GM19438 (cell line): ENCODE measurements at regions not wholly inside any gene's neighbourhood (a gene's known extent, or its start where the extent isn't known, plus 50 kb on each side); places are given as distances from the start of the nearest gene placed in this dataset.

Experiments used
- ATAC-seq: cut with Tn5 transposase; IDR thresholded peaks from one replicate; pipeline ENCODE4 v1.9.1; 2021; ENCODE audit warnings: low read depth; ENCODE audit not compliant: unreplicated experiment

DNA sequence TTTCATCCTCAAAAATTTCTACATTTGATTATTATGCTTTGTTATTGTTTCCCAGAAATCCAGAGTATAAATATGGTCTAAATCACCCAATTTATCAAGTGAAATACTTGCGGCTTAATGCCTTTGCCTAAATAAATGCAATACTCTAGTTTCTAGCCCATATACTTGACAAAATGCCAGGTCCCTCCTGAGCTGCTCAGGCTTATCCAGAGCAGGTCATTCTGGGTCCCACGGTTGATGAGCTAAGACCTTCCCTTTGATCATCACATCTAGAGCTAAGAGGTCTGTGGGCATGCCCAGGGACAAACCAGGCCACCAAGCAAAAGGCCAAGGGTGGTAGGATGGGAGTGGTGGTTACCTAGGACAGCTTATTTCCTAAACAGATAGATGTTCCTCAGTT is 180.1 kb downstream of the SMIM20 start:
- no peak for ATAC-seq

DNA sequence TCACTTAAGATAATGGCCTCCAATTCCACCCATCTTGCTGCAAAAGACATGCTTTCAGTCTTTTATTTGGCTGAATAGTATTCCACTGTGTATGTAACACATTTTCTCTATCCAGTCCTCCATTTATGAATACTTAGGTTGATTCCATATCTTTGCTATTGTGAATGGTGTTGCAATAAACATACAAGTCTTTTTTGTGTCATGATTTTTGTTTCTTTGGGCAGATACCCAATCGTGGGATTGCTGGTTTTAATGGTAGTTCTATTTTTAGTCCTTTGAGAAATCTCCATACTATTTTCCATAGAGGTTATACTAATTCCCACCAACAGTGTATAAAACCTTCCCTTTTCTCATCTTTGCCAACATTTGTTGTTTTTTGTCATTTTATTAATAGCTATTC is 180.9 kb downstream of the SMIM20 start:
- no peak for ATAC-seq

DNA sequence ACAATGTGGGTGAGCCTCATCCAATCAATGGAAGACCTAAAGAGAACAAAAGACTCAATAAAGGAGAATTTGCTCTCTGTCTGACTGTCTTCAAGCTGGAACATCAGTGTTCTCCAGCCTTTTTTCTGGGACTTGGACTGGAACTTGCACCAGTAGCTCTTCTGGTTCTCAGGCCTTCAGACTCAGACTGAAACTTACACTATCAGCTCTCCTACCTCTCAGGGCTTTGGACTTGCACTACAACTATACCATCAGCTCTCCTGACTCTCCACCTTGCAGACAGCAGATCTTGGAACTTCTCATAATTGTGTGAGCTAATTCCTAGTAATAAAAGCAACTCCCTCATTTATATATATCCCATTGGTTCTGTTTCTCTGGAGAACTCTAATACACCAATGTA is 185.9 kb downstream of the SMIM20 start:
- no peak for ATAC-seq

DNA sequence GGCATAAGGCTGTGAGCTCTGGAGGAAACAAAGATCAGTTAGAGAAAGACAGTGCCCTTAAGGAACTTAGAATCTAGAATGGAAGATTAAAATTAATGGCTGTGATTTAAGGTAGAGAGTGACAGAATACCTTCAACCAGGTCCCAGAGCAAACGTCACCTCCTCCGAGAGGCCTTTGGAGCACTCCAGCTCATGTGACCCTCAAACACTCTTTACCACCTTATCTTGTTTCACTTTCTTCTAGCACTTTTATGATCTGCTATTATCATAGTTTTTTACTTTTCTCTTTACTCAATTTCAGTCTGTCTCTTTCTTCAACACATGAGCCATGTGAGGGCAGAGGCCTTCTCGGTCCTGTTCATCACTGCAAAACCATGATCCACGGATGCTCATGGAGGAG is 187.0 kb downstream of the SMIM20 start:
- no peak for ATAC-seq

DNA sequence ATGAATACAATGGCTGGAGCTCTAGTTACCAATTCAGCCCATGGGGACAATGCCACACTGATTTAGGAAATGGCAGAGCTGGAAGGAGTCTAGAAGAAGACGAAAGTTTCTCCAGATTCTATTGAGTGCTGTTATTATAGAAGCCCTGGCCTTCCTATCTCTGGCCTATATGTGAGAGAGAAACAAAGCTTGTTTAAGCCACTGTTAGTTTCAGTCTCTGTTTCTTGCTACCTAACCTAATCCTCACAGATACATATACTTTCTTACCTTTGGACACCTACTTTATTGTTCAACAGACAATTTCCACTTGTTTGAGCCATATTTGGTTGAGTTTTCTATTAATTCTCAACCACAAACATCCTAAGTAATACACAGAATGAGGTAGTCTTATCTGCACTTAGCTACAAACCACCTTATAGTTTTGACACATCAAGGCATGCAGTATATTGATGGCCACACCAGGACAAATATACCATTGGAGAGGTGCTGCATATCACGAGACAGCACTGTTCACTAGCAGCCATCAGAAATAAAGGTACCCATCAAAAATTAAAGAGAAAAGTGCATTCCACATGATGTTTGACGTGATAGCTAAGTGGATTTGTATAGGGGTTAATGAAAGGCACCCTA is 190.2 kb downstream of the SMIM20 start:
- peak; percentile 80 for ATAC-seq

DNA sequence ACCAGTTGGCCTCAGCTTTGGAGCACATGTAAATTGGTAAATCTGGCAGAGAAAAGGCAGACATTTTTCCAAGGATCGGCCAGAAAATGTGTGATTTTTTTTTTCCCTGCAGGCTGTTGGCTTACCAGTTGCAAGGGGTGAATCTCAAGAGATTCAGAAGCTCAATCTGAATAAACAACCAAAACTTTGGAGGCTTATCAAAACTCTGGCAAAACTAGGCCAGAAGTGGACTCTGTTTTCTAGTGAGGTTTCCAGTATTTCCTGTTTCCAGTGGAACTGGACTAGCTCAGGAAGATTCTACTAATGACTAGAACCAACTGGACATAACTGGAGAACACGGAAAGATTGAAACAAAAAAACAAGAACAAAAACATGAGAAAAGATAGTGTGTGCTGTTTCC is 191.3 kb downstream of the SMIM20 start:
- ATAC-seq = no peak

DNA sequence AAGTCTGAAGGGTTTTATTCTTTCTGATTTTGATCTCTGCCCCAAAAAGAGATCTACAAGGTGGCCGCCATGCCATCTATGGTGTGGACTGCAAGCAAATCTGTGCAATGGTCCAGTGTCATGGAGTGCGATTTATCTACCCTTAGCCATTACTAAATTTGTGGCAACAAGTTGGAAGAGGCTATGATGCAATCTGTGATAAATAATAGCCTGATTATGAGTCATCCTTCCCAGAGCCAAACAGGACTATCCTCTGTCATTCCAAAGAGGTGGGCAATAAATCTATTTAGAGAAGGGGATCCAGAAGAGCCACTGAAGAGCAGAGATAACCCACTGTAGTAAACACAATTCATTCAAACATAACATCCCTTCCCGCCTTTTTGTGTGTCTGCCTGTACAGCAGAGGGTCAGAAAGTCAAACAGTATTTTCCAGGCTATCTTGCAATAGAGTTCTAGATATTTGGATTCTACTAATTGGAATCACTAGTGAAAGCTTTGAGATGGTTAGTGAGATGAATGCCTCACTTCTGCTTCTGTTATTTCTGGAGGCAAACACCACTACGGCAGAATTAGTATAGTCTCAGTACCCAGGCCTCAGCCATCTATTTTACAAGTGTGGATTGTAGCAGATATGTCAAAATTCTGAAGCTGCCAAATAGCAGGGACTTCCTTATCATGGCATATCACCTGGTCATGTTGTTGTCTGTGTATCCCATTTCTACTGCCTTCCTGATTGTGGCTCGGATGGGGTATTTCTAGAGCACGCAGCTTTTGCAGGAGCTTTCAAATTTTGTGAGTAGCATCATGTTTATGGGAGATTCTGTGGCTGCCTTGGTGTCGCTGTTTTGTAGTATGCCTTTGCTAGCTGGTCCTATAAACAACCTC is 192.0 kb downstream of the SMIM20 start:
- no peak for ATAC-seq

DNA sequence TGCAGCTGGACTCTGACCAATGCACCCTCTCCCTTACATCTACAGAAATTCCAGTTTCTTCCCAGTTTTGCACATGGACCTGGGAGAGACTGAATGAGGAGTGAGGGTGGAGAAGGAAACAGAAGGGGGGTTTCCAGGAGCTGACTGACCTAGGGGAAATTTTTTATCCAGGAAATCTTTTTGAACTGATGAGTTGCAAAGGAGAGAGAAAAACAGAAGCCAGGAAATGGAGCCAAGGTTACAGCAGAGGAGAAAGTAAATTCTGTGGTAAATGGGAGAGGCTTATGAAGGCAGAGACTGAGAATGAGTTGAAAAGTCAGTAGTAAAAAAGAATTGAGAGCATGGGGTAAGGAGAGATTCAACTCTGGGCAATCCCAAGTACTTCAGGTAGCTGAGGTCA is 192.8 kb downstream of the SMIM20 start:
- no peak for ATAC-seq

DNA sequence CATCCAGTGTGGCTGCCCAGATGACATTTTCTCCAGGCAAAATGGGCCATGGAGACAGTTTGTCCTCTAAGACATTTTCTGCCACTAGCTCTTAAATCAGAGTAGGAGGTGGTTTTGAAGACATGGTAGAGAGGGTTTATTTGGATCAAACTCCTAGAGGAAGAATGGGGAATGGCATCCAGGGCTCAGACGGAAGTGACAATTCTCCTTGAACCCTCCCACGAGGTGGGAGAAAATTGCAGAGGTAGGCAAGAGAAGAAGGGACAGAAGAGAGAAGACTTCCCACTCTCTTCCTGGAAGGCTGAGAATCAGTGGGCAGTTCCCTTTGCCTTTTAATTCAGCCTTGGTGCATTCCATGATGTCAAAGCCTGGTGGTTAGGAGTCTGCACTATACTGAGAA is 194.0 kb downstream of the SMIM20 start:
- ATAC-seq = no peak

DNA sequence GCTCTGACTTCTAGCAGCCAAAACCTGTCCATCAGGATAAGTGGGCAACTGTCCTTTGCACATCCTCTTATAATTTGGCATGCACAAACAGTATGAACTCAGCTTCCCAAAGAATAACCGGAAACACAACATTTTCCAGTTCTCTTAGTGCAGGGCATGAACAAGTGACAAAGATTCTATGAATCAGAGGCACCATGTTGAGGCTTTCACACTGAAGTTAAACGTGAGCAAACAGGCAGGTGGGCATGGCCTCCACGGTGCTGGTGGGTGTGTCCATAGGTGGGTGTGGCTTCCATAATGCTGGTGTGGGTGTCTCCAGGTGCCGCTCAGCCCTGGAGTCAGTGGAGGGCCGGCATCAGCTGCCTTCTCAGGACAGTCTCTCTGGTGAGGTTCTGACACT is 196.5 kb downstream of the SMIM20 start:
- ATAC-seq = no peak

DNA sequence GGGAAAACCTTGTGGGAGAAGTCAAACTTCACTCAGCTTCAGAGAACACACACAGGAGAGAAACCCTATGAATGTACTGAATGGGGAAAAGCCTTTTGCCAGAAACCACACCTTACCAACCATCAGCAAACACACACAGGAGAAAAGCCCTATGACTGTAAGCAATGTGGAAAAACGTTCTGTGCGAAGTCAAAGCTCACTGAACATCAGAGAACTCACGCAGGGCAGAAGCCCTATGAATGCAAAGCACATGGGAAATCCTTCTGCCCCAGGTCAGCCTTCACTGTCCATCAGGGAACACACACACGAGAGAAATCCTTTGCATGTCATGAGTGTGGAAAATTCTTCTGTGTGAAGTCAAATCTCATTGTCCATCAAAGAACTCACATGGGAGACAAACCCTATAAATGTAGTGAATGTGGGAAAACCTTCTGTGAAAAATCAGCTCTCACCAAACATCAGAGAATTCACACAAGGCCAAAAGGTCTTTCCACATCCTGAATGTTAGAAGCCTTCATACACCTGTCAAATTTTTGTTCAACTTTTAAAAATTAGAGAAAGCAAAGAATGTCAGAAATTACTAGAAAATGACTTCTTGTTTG is 199.4 kb downstream of the SMIM20 start:
- no peak for ATAC-seq

DNA sequence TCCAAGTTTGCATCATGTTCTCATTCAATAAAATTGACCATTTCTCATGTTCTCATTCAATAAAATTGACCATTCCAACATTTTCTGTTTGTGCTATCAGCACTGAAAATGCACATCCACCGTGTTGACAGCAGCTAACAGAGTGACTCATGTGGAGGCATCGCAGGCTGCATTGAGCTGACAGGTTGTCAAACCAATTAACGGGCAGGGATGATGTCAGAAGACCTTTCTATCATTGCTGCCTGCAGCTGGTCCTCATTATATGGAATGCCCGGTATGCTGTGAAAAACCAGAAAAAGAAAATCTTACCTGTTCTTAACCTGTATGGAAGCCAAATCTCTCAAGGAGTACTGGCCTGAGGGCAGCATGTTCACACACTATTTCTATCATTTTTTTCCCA is 202.0 kb downstream of the SMIM20 start:
- ATAC-seq = no peak

DNA sequence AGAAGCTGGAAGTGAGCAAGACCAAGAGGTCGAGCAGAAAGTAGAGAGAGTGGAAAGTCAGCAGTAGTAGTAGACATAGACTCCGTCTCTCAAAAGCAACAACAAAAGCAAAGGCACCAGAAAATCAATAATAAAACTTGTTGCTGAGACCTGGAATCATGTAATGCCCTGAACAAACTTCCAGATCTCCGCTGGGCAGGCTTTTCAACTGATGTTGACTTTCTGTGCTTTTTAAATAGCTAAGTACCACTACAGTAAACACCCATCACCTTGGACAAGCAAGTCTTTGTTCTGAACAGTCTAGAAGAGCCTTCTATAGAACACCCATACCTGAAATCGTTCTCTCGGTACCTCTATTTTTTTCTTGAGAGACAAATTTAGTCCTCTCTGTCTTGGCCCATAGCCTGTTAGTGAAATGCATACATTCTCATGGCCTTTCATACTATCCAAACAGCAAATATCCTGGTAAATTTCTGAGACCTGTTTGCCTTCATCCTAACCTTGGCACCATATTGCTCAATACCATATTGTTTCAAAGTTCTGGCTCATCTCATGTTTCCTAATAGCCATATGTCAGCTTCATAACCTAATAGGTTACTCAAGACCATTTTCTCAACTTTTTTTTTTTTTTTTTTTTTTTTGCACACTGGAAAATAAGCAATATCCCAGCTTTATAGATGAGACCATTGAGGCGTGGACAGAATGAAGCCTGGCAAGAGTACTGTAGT is 200.6 kb upstream of the RBPJ start:
- ATAC-seq = no peak

DNA sequence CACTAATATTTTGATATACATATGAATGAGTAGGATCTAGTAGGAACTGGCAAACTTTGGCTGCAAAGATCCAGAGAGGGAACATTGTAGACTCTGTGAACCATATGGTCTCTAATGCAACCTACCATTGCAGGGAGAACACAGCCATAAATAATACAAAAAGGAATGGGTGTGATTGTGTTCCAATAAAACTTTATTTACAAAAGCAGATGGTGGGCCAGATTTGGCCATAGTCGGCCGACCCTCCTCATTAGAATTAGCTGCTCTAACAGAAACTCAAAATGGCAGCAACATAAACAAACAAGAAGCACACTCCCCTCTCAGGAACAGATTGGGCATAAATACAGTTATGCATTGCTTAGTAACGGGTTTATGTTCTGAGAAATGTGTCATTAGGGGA is 198.1 kb upstream of the RBPJ start:
- ATAC-seq = no peak

DNA sequence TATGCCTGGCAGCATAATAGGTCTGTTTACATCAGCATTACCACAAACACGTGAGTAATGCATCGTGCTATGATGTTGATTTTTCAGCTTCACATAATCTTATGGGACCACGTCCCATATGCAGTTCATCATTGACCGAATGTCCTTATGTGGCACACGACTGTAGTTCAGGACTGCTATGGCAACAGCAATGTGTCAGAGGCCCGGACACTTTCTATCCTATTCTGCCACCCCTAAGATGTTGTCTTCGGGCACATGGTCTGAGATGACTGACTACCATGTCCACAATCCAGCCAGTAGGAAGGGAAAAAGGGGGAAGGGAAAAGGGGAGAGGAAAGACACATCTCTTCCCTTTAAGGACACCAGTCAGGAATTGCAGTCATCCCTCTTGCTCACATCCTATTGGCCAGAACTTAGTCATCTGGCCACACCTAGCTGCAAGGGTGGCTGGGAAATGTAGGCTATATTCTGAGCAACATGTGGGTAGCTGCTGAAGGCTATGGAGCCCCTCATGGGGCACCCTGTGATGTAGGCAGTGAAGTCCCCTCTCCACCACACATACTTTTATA is 196.0 kb upstream of the RBPJ start:
- ATAC-seq = no peak

DNA sequence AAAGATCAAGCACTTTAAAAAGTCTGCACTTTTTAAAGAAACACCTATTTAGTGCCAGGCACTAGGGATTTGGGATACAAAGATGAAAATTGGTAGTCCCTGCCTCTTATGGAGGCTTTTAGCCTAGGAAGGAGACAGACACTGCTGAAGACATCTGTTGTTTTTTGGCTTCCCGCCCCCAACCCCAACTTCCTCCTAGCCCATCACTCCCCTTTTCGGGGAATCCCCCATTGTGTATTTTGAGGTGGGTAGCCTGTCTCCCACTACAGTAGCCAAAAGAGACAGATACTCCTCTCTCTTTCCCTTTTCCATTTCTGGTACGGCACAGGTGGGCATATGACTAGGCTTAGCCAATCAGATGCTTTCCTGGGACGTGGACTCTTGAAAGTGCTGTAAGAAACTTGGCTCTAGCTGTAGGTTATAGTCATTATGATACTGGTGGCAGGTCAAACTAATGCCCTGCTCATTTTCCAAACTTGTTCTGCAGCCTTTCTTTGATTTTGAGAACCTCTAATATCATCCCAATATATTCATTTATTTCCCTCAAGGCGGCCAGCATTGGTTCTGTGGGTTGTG is 194.6 kb upstream of the RBPJ start:
- peak; percentile 48 for ATAC-seq

DNA sequence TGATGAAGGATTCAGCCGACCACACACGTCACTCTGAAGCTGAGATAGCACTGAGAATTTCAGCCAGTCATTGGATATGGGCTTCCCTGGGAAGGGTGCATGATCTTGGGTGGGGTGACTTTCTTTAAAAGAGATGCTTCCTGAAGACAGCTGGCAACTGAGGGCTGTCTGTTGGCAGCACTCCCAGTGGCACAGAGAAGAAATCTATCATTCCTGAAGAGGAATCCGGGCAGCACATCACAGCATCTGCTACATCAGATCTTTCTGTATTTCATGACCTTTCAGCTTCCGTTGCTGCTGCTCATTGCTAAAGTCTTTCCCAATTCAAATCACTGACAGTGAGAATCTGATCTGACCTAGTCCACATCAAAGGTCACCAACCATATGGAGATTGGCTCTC is 193.8 kb upstream of the RBPJ start:
- ATAC-seq = no peak

DNA sequence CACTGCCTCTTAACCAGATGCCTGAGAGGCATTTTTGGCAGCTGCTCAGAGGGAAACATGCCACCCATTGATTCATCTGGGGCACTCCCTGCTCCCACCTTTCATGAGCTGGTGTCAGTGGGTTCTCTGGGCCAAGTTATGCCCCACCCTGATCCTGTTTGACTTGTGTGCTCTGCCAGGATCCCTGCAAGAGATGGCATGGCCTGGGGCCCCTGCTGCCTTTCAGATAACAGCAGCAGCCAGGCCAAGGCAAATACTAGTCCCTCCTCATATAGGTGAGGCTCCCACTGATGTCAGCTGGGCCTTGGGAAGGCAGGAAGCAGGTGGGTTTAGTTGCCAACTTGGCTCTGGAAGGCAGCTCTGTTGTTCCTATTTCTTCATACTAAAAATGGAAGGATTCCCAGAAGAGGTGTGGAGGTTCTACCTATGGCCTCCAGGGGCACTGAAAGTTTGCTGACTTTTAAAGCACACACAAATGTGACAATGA is 192.9 kb upstream of the RBPJ start:
- no peak for ATAC-seq

DNA sequence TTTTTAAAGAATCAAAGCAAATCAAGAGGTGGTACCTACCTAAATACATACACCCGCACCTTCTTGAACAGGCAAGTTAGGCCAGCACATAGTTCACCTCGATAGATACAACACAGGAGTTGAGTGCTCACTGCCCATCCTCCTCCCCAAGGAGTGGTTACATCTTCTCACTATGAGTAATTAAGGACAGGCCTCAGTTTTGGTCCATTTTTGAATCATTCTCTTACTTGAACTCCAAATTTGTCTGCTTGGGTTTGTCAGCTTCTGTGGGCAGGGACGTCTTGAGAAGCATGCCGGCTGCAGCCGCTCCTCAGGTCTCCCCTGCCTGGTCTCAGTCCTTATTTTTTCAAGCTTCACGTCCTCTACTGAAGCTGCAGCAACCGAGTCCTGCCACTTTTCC is 190.6 kb upstream of the RBPJ start:
- peak; percentile 56 for ATAC-seq

DNA sequence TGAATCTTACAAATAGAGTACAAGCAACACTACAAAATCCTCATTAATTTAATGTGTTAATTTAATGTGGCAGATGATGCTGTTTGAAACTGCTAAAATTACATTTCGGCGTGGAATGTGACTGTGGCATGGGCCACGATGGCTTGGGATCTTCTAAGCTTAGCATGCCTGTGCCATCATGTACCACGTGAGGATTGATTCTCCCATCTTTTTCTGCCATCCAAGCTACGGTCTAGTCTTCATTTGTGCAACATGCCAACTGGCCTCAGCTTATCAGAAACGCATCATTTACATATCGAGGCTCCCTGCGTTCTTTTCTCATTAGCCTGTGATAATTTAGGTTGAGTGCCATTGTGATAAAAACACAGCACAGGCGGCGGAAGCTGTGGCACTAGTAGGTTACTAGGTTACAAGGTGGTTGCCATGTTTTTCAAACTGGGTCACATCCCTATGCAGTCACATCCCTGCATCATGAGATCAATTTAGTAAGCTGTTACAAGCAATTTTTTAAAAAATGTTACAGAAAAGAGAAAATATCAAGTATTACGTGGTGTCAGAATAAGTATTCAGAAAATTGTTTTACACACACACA is 189.9 kb upstream of the RBPJ start:
- ATAC-seq = no peak
